GM18508 (cell line): ENCODE measurements at regions not wholly inside any gene's neighbourhood (a gene's known extent, or its start where the extent isn't known, plus 50 kb on each side); places are given as distances from the start of the nearest gene placed in this dataset.
"Not testable (repeated sequence)": the region's sequence is repeated elsewhere in the genome, so short reads cannot be mapped to it uniquely, and the experiment has no call there.

Source experiments
- ATAC-seq: cut with Tn5 transposase; IDR thresholded peaks from one replicate; pipeline ENCODE4 v1.9.1; 2021; ENCODE audit warnings: moderate number of reproducible peaks; ENCODE audit not compliant: insufficient read depth, unreplicated experiment

- no peak for ATAC-seq
Observed at GRCh38 chr18:60215432-60215831, 157.1 kb downstream of the MC4R start.

GRCh38 chr18:60209042-60209441, 163.5 kb downstream of the MC4R start:
- no peak for ATAC-seq

GRCh38 chr18:60202708-60203107, 169.9 kb downstream of the MC4R start:
- no peak for ATAC-seq

- ATAC-seq, result no peak
Observed at GRCh38 chr18:60200558-60200957, 172.0 kb downstream of the MC4R start.

GRCh38 chr18:60199505-60199904, 173.1 kb downstream of the MC4R start:
- no peak for ATAC-seq

- no peak for ATAC-seq
Observed at GRCh38 chr18:60197671-60198462, 174.7 kb downstream of the MC4R start.

- no peak for ATAC-seq
Observed at GRCh38 chr18:60196836-60197606, 175.6 kb downstream of the MC4R start.

- no peak for ATAC-seq
Observed at GRCh38 chr18:60193780-60194179, 178.8 kb downstream of the MC4R start.

GRCh38 chr18:60191926-60192325, 180.6 kb downstream of the MC4R start:
- ATAC-seq, result no peak

GRCh38 chr18:60189856-60190255, 182.7 kb downstream of the MC4R start:
- no peak for ATAC-seq

GRCh38 chr18:60188958-60189357, 183.6 kb downstream of the MC4R start:
- no peak for ATAC-seq

GRCh38 chr18:60182223-60182622, 190.4 kb downstream of the MC4R start:
- ATAC-seq, result no peak

- ATAC-seq, result no peak
Observed at GRCh38 chr18:60180671-60181070, 191.9 kb downstream of the MC4R start.

GRCh38 chr18:60178224-60178623, 194.4 kb downstream of the MC4R start:
- ATAC-seq, result not testable (repeated sequence)

- no peak for ATAC-seq
Observed at GRCh38 chr18:60176259-60176658, 196.3 kb downstream of the MC4R start.

GRCh38 chr18:60174832-60175231, 197.7 kb downstream of the MC4R start:
- ATAC-seq, result no peak

GRCh38 chr18:60172030-60172429, 200.5 kb downstream of the MC4R start:
- ATAC-seq, result no peak

- ATAC-seq, result peak; percentile 87
Observed at GRCh38 chr18:60163622-60164021, 209.0 kb downstream of the MC4R start.

GRCh38 chr18:60162388-60162787, 210.2 kb downstream of the MC4R start:
- no peak for ATAC-seq

- no peak for ATAC-seq
Observed at GRCh38 chr18:60157810-60158209, 214.8 kb downstream of the MC4R start.

GRCh38 chr18:60153376-60153775, 219.2 kb downstream of the MC4R start:
- no peak for ATAC-seq

GRCh38 chr18:60149316-60149715, 223.3 kb downstream of the MC4R start:
- ATAC-seq, result no peak
